GM23338 (cell line): ENCODE measurements at regions not wholly inside any gene's neighbourhood (a gene's known extent, or its start where the extent isn't known, plus 50 kb on each side); places are given as distances from the start of the nearest gene placed in this dataset.

ENCODE experiments used
- ATAC-seq: fragments of 200-7000 bp; cut with Tn5 transposase; 3 replicates; pipeline ENCODE4 v1.9.1; 2020
- DNase-seq: peaks from one replicate; pipeline ENCODE4 v3.0.0-alpha.2; 2015; ENCODE audit warnings: low spot score
- H2AFZ ChIP-seq: fragments of 200-600 bp; sonication (generic); 2 replicates; pipeline ENCODE4 v1.8.0; 2016; ENCODE audit warnings: antibody characterized with exemption, mild to moderate bottlenecking, moderate library complexity
- H3F3A ChIP-seq: fragments of 200-600 bp; sonication (generic); replicated peaks from 2 replicates; pipeline ENCODE4 v1.8.0; 2017; ENCODE audit warnings: antibody characterized with exemption, mixed run types, low read depth
- H3K27ac ChIP-seq: fragments of 200-600 bp; sonication (generic); 2 replicates; pipeline ENCODE4 v1.6.1; 2016; ENCODE audit warnings: low read depth
- H3K27me3 ChIP-seq: fragments of 200-600 bp; sonication (generic); 2 replicates; pipeline ENCODE4 v1.8.0; 2016; ENCODE audit warnings: mild to moderate bottlenecking, mixed run types, moderate library complexity; ENCODE audit not compliant: insufficient read depth
- H3K36me3 ChIP-seq: fragments of 200-600 bp; sonication (generic); 2 replicates; pipeline ENCODE4 v1.8.0; 2016; ENCODE audit warnings: mild to moderate bottlenecking; ENCODE audit not compliant: insufficient read depth
- H3K4me1 ChIP-seq: fragments of 200-600 bp; sonication (generic); 2 replicates; pipeline ENCODE4 v1.8.0; 2016; ENCODE audit warnings: mild to moderate bottlenecking, moderate library complexity; ENCODE audit not compliant: insufficient read depth
- H3K4me2 ChIP-seq: fragments of 200-600 bp; sonication (generic); 2 replicates; pipeline ENCODE4 v1.7.1; 2017; ENCODE audit warnings: mixed run types
- H3K4me3 ChIP-seq: fragments of 200-600 bp; sonication (generic); 2 replicates; pipeline ENCODE4 v1.6.1; 2016; ENCODE audit warnings: mixed run types
- H3K79me2 ChIP-seq: fragments of 200-600 bp; sonication (generic); replicated peaks from 2 replicates; pipeline ENCODE4 v1.8.0; 2017; ENCODE audit warnings: mild to moderate bottlenecking; ENCODE audit not compliant: insufficient read depth
- H3K9me2 ChIP-seq: fragments of 200-600 bp; sonication (generic); 2 replicates; pipeline ENCODE4 v1.8.0; 2017; ENCODE audit not compliant: insufficient read depth
- H4K20me1 ChIP-seq: fragments of 200-600 bp; sonication (generic); replicated peaks from 2 replicates; pipeline ENCODE4 v1.8.0; 2017; ENCODE audit warnings: mild to moderate bottlenecking; ENCODE audit not compliant: insufficient read depth
- H3K27ac Mint-ChIP-seq: 2 replicates; pipeline ENCODE4 v1.8.0; 2020; ENCODE audit warnings: inconsistent platforms, mild to moderate bottlenecking, moderate library complexity, mixed read lengths
- H3K27me3 Mint-ChIP-seq: 3 replicates; pipeline ENCODE4 v1.8.0; 2022; ENCODE audit warnings: low read depth, mild to moderate bottlenecking, moderate library complexity, mixed read lengths, inconsistent platforms; ENCODE audit not compliant: insufficient read depth, poor library complexity
- H3K36me3 Mint-ChIP-seq: 3 replicates; pipeline ENCODE4 v1.8.0; 2021; ENCODE audit warnings: low read depth, mild to moderate bottlenecking, inconsistent platforms, moderate library complexity, mixed read lengths
- H3K4me1 Mint-ChIP-seq: 3 replicates; pipeline ENCODE4 v1.8.0; 2020; ENCODE audit warnings: mild to moderate bottlenecking, inconsistent platforms, mixed read lengths
- H3K4me3 Mint-ChIP-seq: 3 replicates; pipeline ENCODE4 v1.8.0; 2021; ENCODE audit warnings: moderate library complexity, mild to moderate bottlenecking, inconsistent platforms, mixed read lengths
- H3K9me3 Mint-ChIP-seq: 3 replicates; pipeline ENCODE4 v1.8.0; 2020; ENCODE audit warnings: moderate library complexity, mild to moderate bottlenecking, inconsistent platforms, mixed read lengths
- CREB1 ChIP-seq: fragments of 250-450 bp; sonication (Bioruptor Pico); IDR thresholded peaks from 2 replicates; pipeline ENCODE4 v1.5.0; 2020; ENCODE audit warnings: low read depth, mild to moderate bottlenecking, moderate library complexity
- CTCF ChIP-seq, 2 experiments: fragments of 200-600 bp in 1 of 2; sonication (generic) in 1 of 2; conservative IDR thresholded peaks; 2 replicates each; pipeline versions ENCODE4 v1.5.1 to v1.6.1; 2016 to 2017; ENCODE audit warnings: antibody characterized with exemption in 2 of 2, low read depth in 2 of 2, mild to moderate bottlenecking in 2 of 2, moderate library complexity in 1 of 2
- EZH2 ChIP-seq: fragments of 200-600 bp; sonication (generic); IDR thresholded peaks from one replicate; pipeline ENCODE4 v1.8.0; 2017; ENCODE audit warnings: antibody characterized with exemption, mild to moderate bottlenecking, low read depth; ENCODE audit not compliant: unreplicated experiment
- EZH2phosphoT487 ChIP-seq: fragments of 200-600 bp; sonication (generic); IDR thresholded peaks from one replicate; pipeline ENCODE4 v1.8.1; 2018; ENCODE audit warnings: antibody characterized with exemption; ENCODE audit not compliant: unreplicated experiment
- JUNB ChIP-seq: IDR thresholded peaks from one replicate; pipeline ENCODE4 v1.6.1; 2016; ENCODE audit warnings: antibody characterized with exemption; ENCODE audit not compliant: unreplicated experiment
- NANOG ChIP-seq: IDR thresholded peaks from 2 replicates; pipeline ENCODE4 v1.6.1; 2016; ENCODE audit warnings: antibody characterized with exemption, borderline replicate concordance
- POLR2AphosphoS5 ChIP-seq: IDR thresholded peaks from 2 replicates; pipeline ENCODE4 v1.6.1; 2016; ENCODE audit warnings: antibody characterized with exemption, low read depth
- REST ChIP-seq: IDR thresholded peaks from one replicate; pipeline ENCODE4 v1.6.1; 2018; ENCODE audit warnings: antibody characterized with exemption; ENCODE audit not compliant: unreplicated experiment
- STAT1 ChIP-seq: IDR thresholded peaks from one replicate; pipeline ENCODE4 v1.6.1; 2016; ENCODE audit warnings: antibody characterized with exemption; ENCODE audit not compliant: unreplicated experiment
- ZNF114 ChIP-seq: fragments of 250-450 bp; sonication (Bioruptor Pico); IDR thresholded peaks from 2 replicates; pipeline ENCODE4 v1.5.0; 2020; ENCODE audit warnings: mild to moderate bottlenecking, moderate library complexity
- ZNF331 ChIP-seq: fragments of 250-450 bp; sonication (Bioruptor Pico); IDR thresholded peaks from 2 replicates; pipeline ENCODE4 v1.5.0; 2020; ENCODE audit warnings: low read depth, mild to moderate bottlenecking, moderate library complexity
- ZNF462 ChIP-seq: fragments of 250-450 bp; sonication (Bioruptor Pico); IDR thresholded peaks from 2 replicates; pipeline ENCODE4 v1.5.0; 2020; ENCODE audit warnings: mild to moderate bottlenecking, moderate library complexity
- TF ChIP-seq, protein P1 (sequence below): IDR thresholded peaks from 2 replicates; pipeline ENCODE4 v1.6.1; 2016; ENCODE audit warnings: antibody characterized with exemption

DNA sequence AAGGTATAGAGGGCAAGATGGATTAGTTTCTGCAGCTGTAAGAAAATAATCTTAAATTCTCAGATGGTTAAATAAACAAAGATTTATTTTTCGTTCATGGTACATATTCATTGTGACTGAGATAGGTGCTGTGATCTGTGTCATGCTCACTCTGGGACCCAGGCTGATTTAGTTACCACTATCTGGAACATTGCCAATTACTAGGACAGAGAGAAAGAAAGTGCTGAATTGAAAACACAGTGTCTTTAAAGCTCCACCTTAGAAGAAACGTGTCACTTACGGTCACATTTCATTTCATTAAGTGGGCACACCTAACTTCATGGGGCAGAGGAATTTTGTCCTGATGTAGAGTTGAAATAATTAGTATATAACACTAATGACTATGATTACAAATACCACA lies 430.0 kb downstream of the CCDC91 start:
- Mint-ChIP-seq H3K9me3 (no peaks in the 10 kb centered on the region), H3K36me3 (no peaks in the 10 kb centered on the region), H3K27me3 (no peaks in the 10 kb centered on the region), H3K4me1 (no peaks in the 10 kb centered on the region), H3K4me3 (no peak overlapping the region), H3K27ac (no peak overlapping the region)
- no peaks in the 10 kb centered on the region for H3K4me1 ChIP-seq
- H3K36me3 ChIP-seq = no peaks in the 10 kb centered on the region
- DNase-seq = no peak
- no peak for ATAC-seq
- H3K27ac ChIP-seq = no peak overlapping the region
- H4K20me1 ChIP-seq = no peaks in the 10 kb centered on the region
- H3K27me3 ChIP-seq = no peaks in the 10 kb centered on the region
- no peaks in the 10 kb centered on the region for H3K79me2 ChIP-seq
- H3F3A ChIP-seq = no peaks in the 10 kb centered on the region
- no peak overlapping the region for H3K4me3 ChIP-seq
- no peak overlapping the region for H3K4me2 ChIP-seq
- no peak overlapping the region for H2AFZ ChIP-seq
- H3K9me2 ChIP-seq = no peaks in the 10 kb centered on the region
- TF ChIP-seq EZH2phosphoT487 (no peak), ZNF114 (CRISPR knock-in tag) (no peak), STAT1 (no peak), ZNF331 (CRISPR knock-in tag) (no peak), CREB1 (CRISPR knock-in tag) (no peak), JUNB (no peak), CTCF (conservative IDR thresholded peaks at IDR 0.05; ENCODE audit: low read depth in 2 of 2) (no peak), POLR2AphosphoS5 (no peak), REST (no peak), ZNF462 (CRISPR knock-in tag) (no peak), NANOG (no peak), EZH2 (no peak)
- TF ChIP-seq, protein P1, sequence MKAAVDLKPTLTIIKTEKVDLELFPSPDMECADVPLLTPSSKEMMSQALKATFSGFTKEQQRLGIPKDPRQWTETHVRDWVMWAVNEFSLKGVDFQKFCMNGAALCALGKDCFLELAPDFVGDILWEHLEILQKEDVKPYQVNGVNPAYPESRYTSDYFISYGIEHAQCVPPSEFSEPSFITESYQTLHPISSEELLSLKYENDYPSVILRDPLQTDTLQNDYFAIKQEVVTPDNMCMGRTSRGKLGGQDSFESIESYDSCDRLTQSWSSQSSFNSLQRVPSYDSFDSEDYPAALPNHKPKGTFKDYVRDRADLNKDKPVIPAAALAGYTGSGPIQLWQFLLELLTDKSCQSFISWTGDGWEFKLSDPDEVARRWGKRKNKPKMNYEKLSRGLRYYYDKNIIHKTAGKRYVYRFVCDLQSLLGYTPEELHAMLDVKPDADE = no peak
